Liver (tissue), 3 donors: ENCODE measurements at regions not wholly inside any gene's neighbourhood (a gene's known extent, or its start where the extent isn't known, plus 50 kb on each side); places are given as distances from the start of the nearest gene placed in this dataset.

Experiments used
- CTCF ChIP-seq: fragments of 150-350 bp; IDR thresholded peaks from 2 replicates; pipeline ENCODE4 v1.5.1; 2017; ENCODE audit warnings: improper control_type of control experiment, low read depth, low read length; ENCODE audit not compliant: missing input control
- TAF1 ChIP-seq: conservative IDR thresholded peaks from 2 replicates; pipeline ENCODE4 v1.6.1; 2016; ENCODE audit warnings: antibody characterized with exemption, mild to moderate bottlenecking
- donor health status: healthy.
- donor health status: healthy.

GRCh38 chr13:42494157-42494556 is 79.8 kb upstream of the TNFSF11 start:
- TF ChIP-seq CTCF (no peak), TAF1 (no peak)
